HepG2 (cell line): ENCODE measurements at regions not wholly inside any gene's neighbourhood (a gene's known extent, or its start where the extent isn't known, plus 50 kb on each side); places are given as distances from the start of the nearest gene placed in this dataset.

Source experiments
- CBX1 ChIP-seq: IDR thresholded peaks from one replicate; pipeline ENCODE4 v1.6.1; 2016; ENCODE audit warnings: antibody characterized with exemption, low read depth
- CBX5 ChIP-seq: sonication (generic); formaldehyde crosslinking; IDR thresholded peaks from 2 replicates; pipeline ENCODE4 v1.4.0; 2020; ENCODE audit warnings: missing genetic modification reagents, borderline replicate concordance
- CTCF ChIP-seq: sonication (generic); formaldehyde crosslinking; IDR thresholded peaks from 2 replicates; pipeline ENCODE4 v1.5.0; 2020; ENCODE audit warnings: mild to moderate bottlenecking, missing genetic modification reagents, moderate library complexity
- MEIS1 ChIP-seq: sonication (generic); formaldehyde crosslinking; IDR thresholded peaks from 2 replicates; pipeline ENCODE4 v1.9.0; 2021; ENCODE audit warnings: mild to moderate bottlenecking, missing genetic modification reagents, moderate library complexity, borderline replicate concordance
- NFKB2 ChIP-seq: sonication (generic); formaldehyde crosslinking; IDR thresholded peaks from 2 replicates; pipeline ENCODE4 v1.4.0; 2020; ENCODE audit warnings: missing genetic modification reagents, borderline replicate concordance
- PATZ1 ChIP-seq: sonication (generic); formaldehyde crosslinking; IDR thresholded peaks from 2 replicates; pipeline ENCODE4 v1.4.0; 2020; ENCODE audit warnings: missing genetic modification reagents
- PAXIP1 ChIP-seq: sonication (generic); formaldehyde crosslinking; conservative IDR thresholded peaks from 2 replicates; pipeline ENCODE4 v1.4.0; 2020; ENCODE audit warnings: mild to moderate bottlenecking, missing genetic modification reagents, moderate library complexity
- POGK ChIP-seq: sonication (generic); formaldehyde crosslinking; conservative IDR thresholded peaks from 2 replicates; pipeline ENCODE4 v1.8.0; 2022; ENCODE audit warnings: mild to moderate bottlenecking, moderate library complexity, missing genetic modification reagents
- ZBTB33 ChIP-seq: sonication (generic); formaldehyde crosslinking; IDR thresholded peaks from 2 replicates; pipeline ENCODE4 v1.4.0; 2020; ENCODE audit warnings: missing genetic modification reagents
- ZNF263 ChIP-seq: sonication (generic); formaldehyde crosslinking; IDR thresholded peaks from 2 replicates; pipeline ENCODE4 v1.4.0; 2020; ENCODE audit warnings: missing genetic modification reagents
- ZNF501 ChIP-seq: sonication (generic); formaldehyde crosslinking; IDR thresholded peaks from 2 replicates; pipeline ENCODE4 v1.5.1; 2020; ENCODE audit warnings: mild to moderate bottlenecking, moderate library complexity, missing genetic modification reagents
- ZNF580 ChIP-seq: IDR thresholded peaks from 2 replicates; pipeline ENCODE4 v1.6.1; 2016; ENCODE audit warnings: low read depth, borderline replicate concordance
- ZNF766 ChIP-seq: sonication (generic); formaldehyde crosslinking; IDR thresholded peaks from 2 replicates; pipeline ENCODE4 v1.5.0; 2020; ENCODE audit warnings: missing genetic modification reagents, borderline replicate concordance

- TF ChIP-seq PATZ1 (peak; percentile 97), CBX1 (peak; percentile 85), ZNF580 (CRISPR knock-in tag) (peak; percentile 93; the same call in 1 of the 2 replicates), ZNF766 (peak; percentile 57; the same call in 1 of the 2 replicates), CBX5 (CRISPR knock-in tag) (peak; percentile 93; the same call in 1 of the 2 replicates), NFKB2 (CRISPR knock-in tag) (peak; percentile 38; the same call in 1 of the 2 replicates), POGK (CRISPR knock-in tag) (peak; percentile 68; the same call in 1 of the 2 replicates), ZNF501 (peak; percentile 67; the same call in 1 of the 2 replicates), MEIS1 (peak; percentile 81; the same call in 1 of the 2 replicates), ZNF263 (0 out of 2 replicates have a peak, but pooled peaks have one; percentile 17), CTCF (0 out of 2 replicates have a peak, but pooled peaks have one; percentile 9), ZBTB33 (CRISPR knock-in tag) (peak; percentile 75), PAXIP1 (CRISPR knock-in tag) (peak; percentile 94)
Observed at GRCh38 chr1:86805898-86806519, 101.6 kb downstream of the SH3GLB1 start (continued).
